ENCODE measurements at regions not wholly inside any gene's neighbourhood (a gene's known extent, or its start where the extent isn't known, plus 50 kb on each side); places are given as distances from the start of the nearest gene placed in this dataset.

- Histone ChIP-seq H3K4me1 (ENCODE audit: low read depth) (no peaks in the 10 kb centered on the region), H3K36me3 (no peaks in the 10 kb centered on the region), H3K27ac (no peak overlapping the region), H3K4me3 (no peak overlapping the region), H3K27me3 (no peaks in the 10 kb centered on the region), H3K9me3 (ENCODE audit: low read depth) (no peaks in the 10 kb centered on the region)
- no peak for TF ChIP-seq CTCF (IDR thresholded peaks at IDR 0.05; ENCODE audit: low read depth, low read length)
- DNase-seq (ENCODE audit: low read depth in 1 of 2, low spot score in 1 of 2): no peak
Measured at GRCh38 chr20:22438346-22438745, 146.0 kb downstream of the FOXA2 start.

GRCh38 chr20:22437354-22437753, 147.0 kb downstream of the FOXA2 start:
- DNase-seq (ENCODE audit: low read depth in 1 of 2, low spot score in 1 of 2): no peak
- Histone ChIP-seq H3K27ac (no peak overlapping the region), H3K9me3 (ENCODE audit: low read depth) (no peaks in the 10 kb centered on the region), H3K36me3 (no peaks in the 10 kb centered on the region), H3K27me3 (no peaks in the 10 kb centered on the region), H3K4me3 (no peak overlapping the region), H3K4me1 (ENCODE audit: low read depth) (no peaks in the 10 kb centered on the region)
- no peak for TF ChIP-seq CTCF (IDR thresholded peaks at IDR 0.05; ENCODE audit: low read depth, low read length)

DNA sequence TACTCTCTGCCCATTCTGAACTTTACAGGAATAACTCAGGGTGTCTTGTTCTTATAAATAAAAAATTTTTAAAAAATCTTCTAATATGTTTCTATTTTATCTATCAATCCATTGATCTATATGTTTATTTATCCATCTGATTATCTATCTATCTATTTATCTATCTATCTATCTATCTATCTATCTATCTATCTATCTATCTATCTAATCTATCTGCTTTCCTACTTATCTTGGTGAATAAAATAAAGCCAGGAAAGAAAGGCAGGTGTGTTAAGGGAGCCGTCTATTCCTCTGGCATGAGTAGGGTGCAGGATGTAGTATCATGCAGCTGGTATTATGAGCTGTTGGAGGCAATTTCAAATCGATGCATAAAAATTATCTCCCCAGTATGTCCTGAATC, 153.0 kb downstream of the FOXA2 start:
- no peaks in the 10 kb centered on the region for H3K4me1 ChIP-seq (ENCODE audit: low read depth)
- H3K4me3 ChIP-seq: no peak overlapping the region
- peaks cover 14% of the 10 kb centered on the region for H3K27me3 ChIP-seq
- no peaks in the 10 kb centered on the region for H3K9me3 ChIP-seq (ENCODE audit: low read depth)
- H3K27ac ChIP-seq: no peak overlapping the region
- no peaks in the 10 kb centered on the region for H3K36me3 ChIP-seq
- DNase-seq (ENCODE audit: low read depth in 1 of 2, low spot score in 1 of 2): no peak
- TF ChIP-seq CTCF (IDR thresholded peaks at IDR 0.05; ENCODE audit: low read depth, low read length): no peak

GRCh38 chr20:22430746-22431168, 153.6 kb downstream of the FOXA2 start:
- no peak for TF ChIP-seq CTCF (IDR thresholded peaks at IDR 0.05; ENCODE audit: low read depth, low read length)
- Histone ChIP-seq H3K36me3 (no peaks in the 10 kb centered on the region), H3K27ac (no peak overlapping the region), H3K27me3 (peaks cover 14% of the 10 kb centered on the region), H3K9me3 (ENCODE audit: low read depth) (no peaks in the 10 kb centered on the region), H3K4me1 (ENCODE audit: low read depth) (no peaks in the 10 kb centered on the region), H3K4me3 (no peak overlapping the region)
- no peak for DNase-seq (ENCODE audit: low read depth in 1 of 2, low spot score in 1 of 2)

GRCh38 chr20:22430154-22430745, 154.1 kb downstream of the FOXA2 start:
- Histone ChIP-seq H3K36me3 (no peaks in the 10 kb centered on the region), H3K4me3 (no peak overlapping the region), H3K9me3 (ENCODE audit: low read depth) (no peaks in the 10 kb centered on the region), H3K27me3 (peaks cover 14% of the 10 kb centered on the region), H3K27ac (no peak overlapping the region), H3K4me1 (ENCODE audit: low read depth) (no peaks in the 10 kb centered on the region)
- DNase-seq (ENCODE audit: low read depth in 1 of 2, low spot score in 1 of 2): peak in 1 of 2 donors; percentile 34
- TF ChIP-seq CTCF (IDR thresholded peaks at IDR 0.05; ENCODE audit: low read depth, low read length): no peak
